Keratinocyte (primary cell): ENCODE measurements at regions not wholly inside any gene's neighbourhood (a gene's known extent, or its start where the extent isn't known, plus 50 kb on each side); places are given as distances from the start of the nearest gene placed in this dataset.

Experiments used
- DNase-seq: peaks from one replicate; pipeline ENCODE4 v3.0.0-alpha.2; 2011; ENCODE audit warnings: low read depth, missing footprints, low spot score
- FAIRE-seq: peaks from 2 replicates; lab custom pipeline; 2011; peaks lifted over from hg19 to GRCh38; lab: Jason Lieb, UNC
- H2AFZ ChIP-seq: 2 replicates; pipeline ENCODE4 v1.6.0; 2012; ENCODE audit warnings: low read length, control low read depth, inconsistent platforms; ENCODE audit not compliant: control insufficient read depth
- H3K27ac ChIP-seq: 2 replicates; pipeline ENCODE4 v1.5.1; 2011; ENCODE audit warnings: low read length; ENCODE audit not compliant: control insufficient read depth, insufficient read depth
- H3K27me3 ChIP-seq: 3 replicates; pipeline ENCODE4 v1.6.0; 2011; ENCODE audit warnings: low read length; ENCODE audit not compliant: control insufficient read depth, insufficient read depth; ENCODE audit errors: extremely low read depth
- H3K36me3 ChIP-seq, 2 experiments: 2 replicates in 1 of 2; 3 replicates in 1 of 2; pipeline ENCODE4 v1.5.1; 2011; ENCODE audit warnings: low read length in 2 of 2, mild to moderate bottlenecking in 1 of 2; ENCODE audit not compliant: control insufficient read depth in 2 of 2, insufficient read depth in 2 of 2; ENCODE audit errors: extremely low read depth in 1 of 2
- H3K4me1 ChIP-seq: 3 replicates; pipeline ENCODE4 v1.5.1; 2011; ENCODE audit warnings: low read length; ENCODE audit not compliant: control insufficient read depth, insufficient read depth; ENCODE audit errors: extremely low read depth
- H3K4me2 ChIP-seq: 3 replicates; pipeline ENCODE4 v1.6.0; 2011; ENCODE audit warnings: low read depth, low read length; ENCODE audit not compliant: control insufficient read depth, insufficient read depth; ENCODE audit errors: extremely low read depth
- H3K4me3 ChIP-seq, 3 experiments: fragments of 200-600 bp in 1 of 3; sonication (generic) in 1 of 3; 2 replicates in 2 of 3; 3 replicates in 1 of 3; pipeline ENCODE4 v1.5.1; 2011 to 2016; ENCODE audit warnings: low read length in 3 of 3, mild to moderate bottlenecking in 3 of 3, control low read depth in 2 of 3, inconsistent platforms in 1 of 3, low read depth in 1 of 3, mixed read lengths in 1 of 3, mixed run types in 1 of 3, moderate library complexity in 1 of 3; ENCODE audit not compliant: control insufficient read depth in 2 of 3, insufficient read depth in 2 of 3; ENCODE audit errors: extremely low read depth in 1 of 3
- H3K79me2 ChIP-seq: 2 replicates; pipeline ENCODE4 v1.6.0; 2012; ENCODE audit warnings: low read length; ENCODE audit not compliant: control insufficient read depth, insufficient read depth
- H3K9ac ChIP-seq: 3 replicates; pipeline ENCODE4 v1.6.0; 2011; ENCODE audit warnings: low read length; ENCODE audit not compliant: control insufficient read depth, insufficient read depth; ENCODE audit errors: extremely low read depth
- H3K9me1 ChIP-seq: 3 replicates; pipeline ENCODE4 v1.6.0; 2011; ENCODE audit warnings: low read length; ENCODE audit not compliant: control insufficient read depth, insufficient read depth; ENCODE audit errors: extremely low read depth
- H3K9me3 ChIP-seq: 2 replicates; pipeline ENCODE4 v1.5.1; 2012; ENCODE audit warnings: low read depth, low read length; ENCODE audit not compliant: control insufficient read depth
- H4K20me1 ChIP-seq: 3 replicates; pipeline ENCODE4 v1.6.0; 2011; ENCODE audit warnings: low read length; ENCODE audit not compliant: control insufficient read depth, insufficient read depth; ENCODE audit errors: extremely low read depth
- CTCF ChIP-seq, 3 experiments: IDR thresholded peaks in 1 of 3; conservative IDR thresholded peaks in 1 of 3; optimal IDR thresholded peaks in 1 of 3; 2 replicates in 2 of 3; 3 replicates in 1 of 3; pipeline versions ENCODE3 to v1.5.1; 2011; ENCODE audit warnings: low read length in 3 of 3, mild to moderate bottlenecking in 3 of 3, moderate library complexity in 2 of 3, control low read depth in 1 of 3, inconsistent platforms in 1 of 3; ENCODE audit not compliant: insufficient read depth in 2 of 3; ENCODE audit errors: extremely low read depth in 1 of 3
- EZH2 ChIP-seq: IDR thresholded peaks from one replicate; pipeline ENCODE4 v1.6.1; 2012; ENCODE audit warnings: inconsistent platforms, mild to moderate bottlenecking, low read length, moderate library complexity
- dilution Hi-C: fragments of 300-500 bp; cut with MboI; formaldehyde crosslinking; loops from one replicate; pipeline ENCODE4 v1.7.0; 2020; ENCODE audit warnings: low sequenced_read_pairs; ENCODE audit not compliant: extremely low pct_ligation_motif_present

DNA sequence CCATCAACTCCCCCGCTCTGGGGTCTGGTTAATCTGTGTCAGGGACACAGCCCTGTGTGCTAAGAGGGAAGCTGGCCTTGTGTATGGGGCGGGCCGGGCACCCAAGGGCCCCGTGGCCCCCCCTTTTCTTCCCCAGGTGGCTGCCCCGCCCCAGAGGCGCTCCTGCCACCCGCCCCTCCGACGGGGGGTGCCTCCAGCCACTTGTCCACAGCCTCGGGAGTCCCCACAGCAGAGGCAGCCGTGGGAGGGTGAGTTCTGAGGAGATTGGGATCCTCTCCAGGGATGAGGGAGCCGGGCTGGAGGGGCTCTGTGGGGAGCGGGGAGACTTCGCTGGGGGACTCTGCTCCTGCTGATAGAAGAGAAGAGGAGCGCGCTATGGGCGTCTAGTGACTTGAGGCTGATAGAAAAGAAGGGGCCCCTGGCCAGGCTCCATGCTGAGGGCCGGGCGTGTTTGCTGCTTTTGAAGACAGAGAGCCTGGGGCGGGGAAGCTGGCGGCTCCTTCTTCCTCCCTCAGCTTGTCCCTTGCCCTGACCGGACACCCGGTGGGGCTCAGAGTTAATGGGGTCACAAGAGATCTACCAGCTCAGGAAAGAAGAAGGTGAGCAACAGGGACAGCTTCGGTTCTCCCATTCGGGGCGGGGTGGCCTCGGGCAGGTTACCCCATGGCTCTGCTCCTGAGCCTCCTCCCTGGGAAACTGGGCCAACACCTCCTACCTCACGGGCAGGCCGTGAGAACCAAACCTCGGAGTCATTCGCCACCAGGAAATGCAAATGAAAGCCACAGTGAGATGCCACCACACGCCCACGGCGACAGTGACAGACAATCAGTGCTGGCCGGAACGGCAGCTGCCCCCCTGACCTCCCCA lies 89.4 kb upstream of the TAF1B start:
- Histone ChIP-seq H3K9me1 (no peaks in the 10 kb centered on the region), H3K27ac (peak overlapping the region; percentile 100), H3K4me2 (peak overlapping the region; percentile 100), H4K20me1 (no peaks in the 10 kb centered on the region), H3K9ac (peak overlapping the region; percentile 99), H2AFZ (peak overlapping the region; percentile 51), H3K27me3 (no peaks in the 10 kb centered on the region), H3K4me3 (peak overlapping the region; percentile 20 to 86 (median 39)), H3K79me2 (no peaks in the 10 kb centered on the region), H3K4me1 (peaks cover 53% of the 10 kb centered on the region), H3K36me3 (no peaks in the 10 kb centered on the region), H3K9me3 (no peaks in the 10 kb centered on the region)
- FAIRE-seq: no peak
- no peak for DNase-seq
- TF ChIP-seq CTCF (optimal IDR thresholded peaks at IDR 0.05 in 1 of 3, IDR thresholded peaks at IDR 0.05 in 1 of 3, conservative IDR thresholded peaks at IDR 0.05 in 1 of 3; ENCODE audit: extremely low read depth in 1 of 3, insufficient read depth in 2 of 3, low read length in 3 of 3): no peak
- no peak for TF ChIP-seq EZH2
- dilution Hi-C loops: loop anchor here (25.0 kb wide), 1 partner anchor 283 kb away; the partner anchor contains the start of gene KLF11

- Histone ChIP-seq H3K9me3 (no peaks in the 10 kb centered on the region), H3K79me2 (no peaks in the 10 kb centered on the region), H3K27ac (peak overlapping the region; percentile 100), H3K4me3 (no peak overlapping the region), H4K20me1 (no peaks in the 10 kb centered on the region), H3K4me1 (peaks cover 53% of the 10 kb centered on the region), H3K4me2 (peak overlapping the region; percentile 100), H3K9me1 (no peaks in the 10 kb centered on the region), H2AFZ (no peak overlapping the region), H3K27me3 (no peaks in the 10 kb centered on the region), H3K9ac (peak overlapping the region; percentile 99), H3K36me3 (no peaks in the 10 kb centered on the region)
- FAIRE-seq: no peak
- dilution Hi-C loops: loop anchor here (25.0 kb wide), 1 partner anchor 283 kb away; the partner anchor contains the start of gene KLF11
- DNase-seq: no peak
- TF ChIP-seq EZH2 (no peak), CTCF (optimal IDR thresholded peaks at IDR 0.05 in 1 of 3, IDR thresholded peaks at IDR 0.05 in 1 of 3, conservative IDR thresholded peaks at IDR 0.05 in 1 of 3; ENCODE audit: extremely low read depth in 1 of 3, insufficient read depth in 2 of 3, low read length in 3 of 3) (no peak)
Measured at GRCh38 chr2:9754532-9754887, 88.8 kb upstream of the TAF1B start.
